HUES64 (cell line): ENCODE measurements at regions not wholly inside any gene's neighbourhood (a gene's known extent, or its start where the extent isn't known, plus 50 kb on each side); places are given as distances from the start of the nearest gene placed in this dataset.

ENCODE experiments used
- H3K27ac ChIP-seq: 2 replicates; pipeline ENCODE4 v1.7.0; 2013; ENCODE audit warnings: low read depth, low read length, inconsistent platforms
- H3K27me3 ChIP-seq: 2 replicates; pipeline ENCODE4 v1.6.1; 2013; ENCODE audit warnings: mild to moderate bottlenecking, low read length; ENCODE audit not compliant: insufficient read depth
- H3K36me3 ChIP-seq: 2 replicates; pipeline ENCODE4 v1.6.1; 2013; ENCODE audit warnings: mild to moderate bottlenecking, low read length; ENCODE audit not compliant: insufficient read depth
- H3K4me1 ChIP-seq: 2 replicates; pipeline ENCODE4 v1.6.1; 2013; ENCODE audit warnings: mild to moderate bottlenecking, low read length, moderate library complexity; ENCODE audit not compliant: insufficient read depth
- H3K4me3 ChIP-seq: 2 replicates; pipeline ENCODE4 v1.5.1; 2013; ENCODE audit warnings: mild to moderate bottlenecking, low read length, moderate library complexity
- H3K9ac ChIP-seq: 2 replicates; pipeline ENCODE4 v1.6.1; 2013; ENCODE audit warnings: mild to moderate bottlenecking, low read depth, low read length
- H3K9me3 ChIP-seq: 2 replicates; pipeline ENCODE4 v1.6.1; 2013; ENCODE audit warnings: low read depth, low read length; ENCODE audit not compliant: insufficient read depth
- WGBS: fragments of 150-250, 120-280 bp; methylation state at CpG from one replicate; pipeline ENCODE4 v1.1.7; 2013; ENCODE audit warnings: missing lambda C conversion rate; 5-methylcytosine and 5-hydroxymethylcytosine counted together

DNA sequence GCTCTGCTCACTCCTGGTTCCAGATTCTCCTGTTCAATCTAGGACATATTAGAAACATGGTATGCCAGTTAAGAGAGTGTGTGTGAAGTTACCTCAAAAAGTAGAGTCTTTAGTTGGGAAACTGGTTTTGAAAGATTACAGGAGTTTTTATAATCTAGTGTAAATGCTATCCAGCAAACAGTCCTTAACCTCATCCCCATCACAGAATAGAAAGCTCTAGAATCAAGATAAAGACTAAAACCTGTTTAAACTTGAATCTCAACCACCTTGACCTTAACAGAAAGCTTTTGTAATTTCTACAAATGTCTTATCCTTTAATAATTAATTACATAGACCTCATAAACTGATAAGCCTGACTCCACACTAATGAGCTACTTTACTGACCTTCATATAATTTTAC, 1288.7 kb upstream of the SORCS1 start:
- Histone ChIP-seq H3K36me3 (no peaks in the 10 kb centered on the region), H3K27ac (no peak overlapping the region), H3K9ac (no peak overlapping the region), H3K27me3 (no peaks in the 10 kb centered on the region), H3K4me1 (no peaks in the 10 kb centered on the region), H3K9me3 (peaks cover 4% of the 10 kb centered on the region; the same call in 1 of the 2 replicates), H3K4me3 (no peak overlapping the region)

DNA sequence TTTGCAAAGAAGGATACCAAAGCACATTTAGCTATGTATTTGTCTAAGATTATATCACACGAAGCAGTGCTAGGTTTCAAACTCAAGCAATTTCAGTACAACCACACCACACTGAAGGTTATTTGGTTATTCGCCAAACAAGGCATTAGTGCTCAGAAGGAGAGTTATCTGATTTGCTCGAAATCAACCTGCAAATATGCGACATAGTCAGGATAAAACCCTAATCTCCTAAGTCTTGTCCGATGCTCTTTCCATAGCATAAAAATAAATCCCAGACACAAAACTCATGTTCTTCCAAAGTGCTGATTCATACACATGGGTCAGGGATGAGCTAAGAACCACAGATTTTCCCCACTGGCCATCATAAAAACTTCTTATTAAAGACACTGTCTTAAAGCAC, 1288.0 kb upstream of the SORCS1 start:
- Histone ChIP-seq H3K4me3 (no peak overlapping the region), H3K36me3 (no peaks in the 10 kb centered on the region), H3K27me3 (no peaks in the 10 kb centered on the region), H3K4me1 (no peaks in the 10 kb centered on the region), H3K9me3 (peaks cover 4% of the 10 kb centered on the region; the same call in 1 of the 2 replicates), H3K9ac (no peak overlapping the region), H3K27ac (no peak overlapping the region)
- 92% methylated on average over 5 of the region's 5 CpGs for WGBS

DNA sequence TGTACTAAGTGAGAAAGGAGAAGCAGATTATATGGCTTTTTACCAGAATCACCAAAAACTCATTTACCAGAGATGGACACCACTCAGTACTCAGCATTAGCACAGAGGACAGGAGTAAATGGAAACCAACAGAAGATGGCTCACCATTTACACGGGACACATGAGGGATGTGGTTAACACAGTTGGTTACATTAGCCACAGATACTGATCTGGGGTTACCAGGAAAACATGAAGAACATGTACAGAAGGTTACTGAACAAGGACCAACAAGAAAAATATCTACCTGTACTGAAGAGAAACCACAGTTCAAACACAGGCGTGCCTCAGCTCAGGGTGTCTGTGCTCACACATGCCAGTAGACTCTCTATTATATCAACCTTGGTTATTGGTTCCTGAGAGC, 1285.8 kb upstream of the SORCS1 start:
- 78% methylated on average over 2 of the region's 2 CpGs for WGBS
- Histone ChIP-seq H3K9ac (no peak overlapping the region), H3K4me1 (no peaks in the 10 kb centered on the region), H3K27ac (no peak overlapping the region), H3K4me3 (no peak overlapping the region), H3K36me3 (no peaks in the 10 kb centered on the region), H3K27me3 (no peaks in the 10 kb centered on the region), H3K9me3 (peaks cover 7% of the 10 kb centered on the region)

DNA sequence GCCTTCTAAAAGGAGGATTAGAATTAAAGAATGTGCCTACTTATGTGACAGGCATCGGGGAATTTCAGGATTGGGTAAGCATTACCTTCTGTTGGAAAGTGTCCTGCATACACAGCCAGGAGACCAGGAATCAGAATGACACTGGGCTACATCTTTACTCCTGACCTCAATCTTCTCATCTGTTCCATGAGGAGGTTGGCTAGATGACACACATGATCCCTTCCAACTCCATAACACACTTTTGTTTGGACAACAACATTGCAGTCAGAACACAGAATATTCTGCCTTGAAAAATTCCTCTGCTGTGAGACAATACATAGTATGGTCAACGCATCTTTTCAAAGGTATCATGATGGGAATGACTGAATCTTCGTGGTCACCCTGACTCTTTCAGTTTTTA, 1281.2 kb upstream of the SORCS1 start:
- H3K4me1 ChIP-seq: no peaks in the 10 kb centered on the region
- H3K27ac ChIP-seq: no peak overlapping the region
- no peaks in the 10 kb centered on the region for H3K36me3 ChIP-seq
- peaks cover 5% of the 10 kb centered on the region; the same call in 1 of the 2 replicates for H3K9me3 ChIP-seq
- WGBS: 83% methylated on average over 3 of the region's 3 CpGs
- no peak overlapping the region for H3K4me3 ChIP-seq
- H3K27me3 ChIP-seq: no peaks in the 10 kb centered on the region
- H3K9ac ChIP-seq: no peak overlapping the region

GRCh38 chr10:108443636-108444035, 1279.1 kb upstream of the SORCS1 start:
- H3K4me3 ChIP-seq: no peak overlapping the region
- peaks cover 5% of the 10 kb centered on the region; the same call in 1 of the 2 replicates for H3K9me3 ChIP-seq
- WGBS: 73% methylated on average over 2 of the region's 2 CpGs
- H3K9ac ChIP-seq: no peak overlapping the region
- H3K27ac ChIP-seq: no peak overlapping the region
- no peaks in the 10 kb centered on the region for H3K4me1 ChIP-seq
- H3K27me3 ChIP-seq: no peaks in the 10 kb centered on the region
- H3K36me3 ChIP-seq: no peaks in the 10 kb centered on the region

GRCh38 chr10:108439397-108439796, 1274.9 kb upstream of the SORCS1 start:
- Histone ChIP-seq H3K36me3 (no peaks in the 10 kb centered on the region), H3K9me3 (peaks cover 4% of the 10 kb centered on the region; the same call in 1 of the 2 replicates), H3K27ac (no peak overlapping the region), H3K4me1 (no peaks in the 10 kb centered on the region), H3K9ac (no peak overlapping the region), H3K4me3 (no peak overlapping the region), H3K27me3 (no peaks in the 10 kb centered on the region)
- WGBS: 97% methylated on average over 1 of the region's 1 CpG

GRCh38 chr10:108436096-108436495, 1271.6 kb upstream of the SORCS1 start:
- WGBS: 84% methylated on average over 6 of the region's 6 CpGs
- H3K9me3 ChIP-seq: peaks cover 7% of the 10 kb centered on the region; the same call in 1 of the 2 replicates
- no peaks in the 10 kb centered on the region for H3K36me3 ChIP-seq
- no peak overlapping the region for H3K27ac ChIP-seq
- H3K4me1 ChIP-seq: no peaks in the 10 kb centered on the region
- no peak overlapping the region for H3K4me3 ChIP-seq
- H3K27me3 ChIP-seq: no peaks in the 10 kb centered on the region
- H3K9ac ChIP-seq: no peak overlapping the region

GRCh38 chr10:108434559-108435252, 1270.2 kb upstream of the SORCS1 start:
- Histone ChIP-seq H3K27ac (no peak overlapping the region), H3K9ac (no peak overlapping the region), H3K27me3 (no peaks in the 10 kb centered on the region), H3K4me1 (no peaks in the 10 kb centered on the region), H3K9me3 (peaks cover 7% of the 10 kb centered on the region; the same call in 1 of the 2 replicates), H3K4me3 (no peak overlapping the region), H3K36me3 (no peaks in the 10 kb centered on the region)
- 75% methylated on average over 3 of the region's 3 CpGs for WGBS

DNA sequence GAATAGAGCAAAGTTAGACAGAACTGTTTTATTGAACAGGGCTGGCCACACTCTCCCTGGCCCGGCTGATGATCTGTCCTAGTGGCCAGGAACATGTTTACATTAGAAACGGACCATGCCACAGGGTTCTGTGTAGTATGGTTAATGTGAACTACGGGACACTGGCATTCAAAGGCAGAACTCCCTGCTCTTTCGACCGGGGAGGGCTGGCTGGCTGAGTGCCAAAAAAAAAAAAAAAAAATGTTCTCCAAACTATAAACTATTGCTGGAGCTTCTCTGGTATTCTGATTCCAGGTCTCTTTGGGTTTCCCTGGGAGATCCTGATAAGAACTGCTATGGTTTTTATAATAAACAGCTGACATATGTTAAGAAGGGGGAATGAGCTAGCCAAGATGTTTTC, 1262.6 kb upstream of the SORCS1 start:
- Histone ChIP-seq H3K27me3 (no peaks in the 10 kb centered on the region), H3K9me3 (peaks cover 3% of the 10 kb centered on the region; the same call in 1 of the 2 replicates), H3K9ac (no peak overlapping the region), H3K27ac (no peak overlapping the region), H3K36me3 (no peaks in the 10 kb centered on the region), H3K4me3 (no peak overlapping the region), H3K4me1 (no peaks in the 10 kb centered on the region)
- 89% methylated on average over 5 of the region's 5 CpGs for WGBS

DNA sequence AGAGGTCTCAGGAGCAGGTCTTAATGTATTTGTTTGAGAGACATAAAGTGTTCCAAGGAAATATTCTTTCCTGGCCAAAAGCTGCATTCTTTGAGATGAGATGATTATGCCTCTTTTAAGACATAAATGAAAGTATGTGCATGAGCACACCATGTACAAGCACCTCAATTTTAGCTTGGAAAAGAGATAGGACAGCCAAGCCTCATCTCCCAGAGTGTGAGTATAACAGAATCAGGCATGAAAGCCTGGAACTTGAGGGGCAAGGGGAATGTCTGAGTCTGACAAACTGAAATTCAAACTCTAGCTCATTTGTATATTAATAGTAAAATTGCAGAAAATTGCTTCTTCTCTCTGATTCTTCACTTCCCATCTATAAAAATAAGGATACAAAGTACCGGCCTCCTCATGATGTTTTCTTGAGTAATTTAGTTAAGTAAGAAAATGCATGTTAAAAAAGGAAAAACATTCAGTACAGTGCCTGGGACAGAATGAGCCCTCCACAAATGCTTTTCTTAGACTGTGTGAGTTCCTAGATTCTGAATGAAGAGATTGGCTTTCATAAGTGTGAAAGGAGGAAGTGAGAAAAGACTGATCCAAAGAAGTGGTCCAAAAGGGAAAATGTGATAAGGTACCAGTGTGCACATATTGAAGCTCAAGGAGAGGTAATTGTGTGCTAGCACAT, 1260.9 kb upstream of the SORCS1 start:
- no peaks in the 10 kb centered on the region for H3K36me3 ChIP-seq
- no peak overlapping the region for H3K27ac ChIP-seq
- H3K9me3 ChIP-seq: peaks cover 3% of the 10 kb centered on the region; the same call in 1 of the 2 replicates
- WGBS: 100% methylated on average over 1 of the region's 1 CpG
- H3K9ac ChIP-seq: no peak overlapping the region
- H3K27me3 ChIP-seq: no peaks in the 10 kb centered on the region
- no peak overlapping the region for H3K4me3 ChIP-seq
- no peaks in the 10 kb centered on the region for H3K4me1 ChIP-seq

DNA sequence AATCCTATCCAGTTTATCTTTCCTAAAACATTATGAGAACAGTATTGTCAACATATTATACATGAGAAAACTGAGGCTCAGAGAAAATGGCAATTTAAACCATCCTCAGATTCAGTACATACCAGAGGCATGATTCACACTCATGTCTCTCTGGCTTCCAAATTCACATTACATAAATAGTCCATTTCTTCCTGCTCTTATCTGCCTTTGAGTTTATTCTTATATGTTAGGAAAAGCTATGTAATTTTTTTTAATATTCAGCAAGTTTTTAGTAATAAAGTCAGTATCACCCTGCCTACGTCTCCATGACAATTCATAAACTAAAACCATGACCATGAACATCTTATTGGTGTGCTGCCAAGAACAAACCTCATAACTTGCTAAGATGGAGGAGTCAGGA, 1260.2 kb upstream of the SORCS1 start:
- WGBS: no CpG with 5 or more reads among the region's 1 CpG
- peaks cover 3% of the 10 kb centered on the region; the same call in 1 of the 2 replicates for H3K9me3 ChIP-seq
- no peaks in the 10 kb centered on the region for H3K27me3 ChIP-seq
- no peak overlapping the region for H3K27ac ChIP-seq
- no peak overlapping the region for H3K4me3 ChIP-seq
- H3K4me1 ChIP-seq: no peaks in the 10 kb centered on the region
- H3K36me3 ChIP-seq: no peaks in the 10 kb centered on the region
- H3K9ac ChIP-seq: no peak overlapping the region
